GM18907 (cell line): ENCODE measurements at regions not wholly inside any gene's neighbourhood (a gene's known extent, or its start where the extent isn't known, plus 50 kb on each side); places are given as distances from the start of the nearest gene placed in this dataset.
"Not testable (repeated sequence)": the region's sequence is repeated elsewhere in the genome, so short reads cannot be mapped to it uniquely, and the experiment has no call there.

ENCODE experiments used
- ATAC-seq: cut with Tn5 transposase; IDR thresholded peaks from one replicate; pipeline ENCODE4 v1.9.1; 2021; ENCODE audit warnings: mild to moderate bottlenecking, moderate library complexity; ENCODE audit not compliant: unreplicated experiment

DNA sequence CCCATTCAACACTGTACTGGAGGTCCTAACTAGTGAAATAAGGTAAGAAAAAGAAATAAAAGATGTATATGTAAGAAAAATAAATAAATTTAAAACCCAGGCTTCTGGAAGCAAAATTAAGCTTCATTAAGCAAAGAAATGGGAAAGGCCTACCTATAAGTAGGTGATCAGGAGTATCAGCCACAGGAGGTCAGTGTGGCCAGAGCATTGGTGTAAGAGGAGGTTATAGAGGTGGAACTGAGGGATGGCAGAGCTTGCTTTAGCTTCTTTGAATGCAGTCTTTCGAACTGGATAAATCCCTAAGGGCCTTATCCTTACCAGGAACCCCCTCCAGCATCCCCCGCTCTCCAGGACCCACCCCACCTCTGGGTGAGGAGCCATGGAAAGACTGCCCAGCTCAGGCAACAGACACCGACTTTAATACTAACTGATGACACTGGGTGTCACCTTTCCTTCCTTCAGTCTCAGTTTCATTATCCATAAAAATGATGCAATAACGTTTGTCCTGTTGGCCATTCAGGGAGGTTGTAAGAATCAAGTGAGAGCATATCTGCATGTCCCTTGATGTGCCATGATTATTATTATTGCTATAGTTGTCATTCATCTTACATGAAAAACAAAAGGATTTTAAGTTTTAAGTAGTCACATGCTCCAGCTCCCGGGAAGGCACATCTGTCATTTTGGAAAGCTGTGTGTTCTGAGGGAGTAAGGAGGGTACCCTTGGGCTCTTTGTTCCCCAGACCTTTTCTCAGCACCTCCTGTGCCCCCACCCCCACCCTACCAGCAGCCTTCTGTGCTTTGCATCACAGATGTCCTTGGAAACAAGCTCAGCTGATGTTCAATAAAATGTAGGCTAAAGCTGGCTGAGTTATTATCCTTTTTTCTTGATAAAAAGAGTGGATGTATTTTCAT lies 50.8 kb upstream of the CTNNA1 start:
- ATAC-seq = no peak

- no peak for ATAC-seq
Observed at GRCh38 chr5:138701678-138702077, 51.5 kb upstream of the CTNNA1 start.

DNA sequence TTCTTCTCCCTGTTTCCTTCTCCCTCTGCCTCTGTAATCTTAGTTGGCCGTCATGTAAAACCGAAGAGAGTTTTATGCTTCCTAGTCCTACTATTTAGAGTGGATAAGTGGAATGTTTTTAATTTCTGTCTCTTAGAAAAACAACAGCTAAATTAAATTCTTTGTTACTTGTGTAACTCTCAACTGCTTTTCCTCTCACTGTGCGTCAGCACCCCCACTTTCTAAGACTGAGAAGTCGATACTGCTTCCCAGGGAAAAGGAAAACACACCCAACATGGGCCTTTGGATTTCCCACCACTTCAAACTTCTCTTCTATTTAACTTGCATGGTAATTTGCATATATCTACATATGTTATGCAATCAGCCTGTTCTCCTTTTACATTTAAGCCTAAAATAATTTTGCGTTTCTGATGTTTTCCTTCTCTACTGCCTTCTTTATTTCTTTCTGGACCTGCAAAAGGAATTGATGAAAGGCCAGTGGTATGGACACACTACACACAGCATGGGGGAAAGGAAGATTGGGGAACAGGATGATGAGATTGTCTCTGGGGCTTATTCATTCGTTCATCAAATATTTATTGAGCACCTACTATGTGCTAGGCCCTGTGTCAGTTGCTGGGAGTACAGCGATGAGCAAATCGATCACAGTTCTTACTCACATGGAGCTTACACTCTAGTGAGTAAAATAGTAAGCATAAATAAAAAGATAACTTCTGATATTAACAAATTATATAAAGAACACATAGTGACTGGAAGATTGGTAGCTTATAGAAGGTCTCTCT lies 52.5 kb upstream of the CTNNA1 start:
- ATAC-seq = no peak

- ATAC-seq = no peak
Observed at GRCh38 chr5:138699482-138699881, 53.7 kb upstream of the CTNNA1 start.

GRCh38 chr5:138698713-138699112 lies 54.5 kb upstream of the CTNNA1 start:
- ATAC-seq = no peak

DNA sequence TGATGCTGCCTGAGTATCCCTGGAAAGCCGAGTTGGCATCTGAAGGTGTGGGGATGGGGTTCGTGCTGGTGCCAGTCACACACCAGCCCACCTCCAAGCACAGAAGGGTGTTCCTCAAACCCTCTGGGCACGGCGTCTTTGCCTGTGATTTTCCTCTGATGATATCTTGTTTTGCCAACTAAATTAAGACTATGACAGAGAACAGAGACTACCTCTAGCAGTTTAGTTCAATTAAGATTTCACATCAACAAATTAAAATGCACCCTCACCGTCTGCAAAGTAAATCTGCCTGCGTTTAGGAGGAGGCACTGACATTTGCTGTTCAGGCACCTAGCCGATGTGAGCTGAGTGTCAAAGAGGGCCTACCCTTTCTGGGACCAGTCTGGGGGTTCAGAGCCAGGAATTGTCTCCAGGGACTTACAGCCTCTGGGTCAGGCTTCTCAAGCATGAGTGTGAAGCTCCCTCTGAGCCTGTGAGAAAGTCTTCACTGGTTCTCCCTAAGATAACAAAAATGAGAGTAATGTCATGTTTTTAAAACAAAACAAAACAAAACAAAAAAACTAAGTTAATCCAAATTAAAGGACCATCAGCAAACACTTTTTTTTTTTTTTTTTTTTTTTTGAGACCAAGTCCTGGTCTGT lies 55.4 kb upstream of the CTNNA1 start:
- ATAC-seq = no peak

- ATAC-seq = no peak
Observed at GRCh38 chr5:138696501-138696900, 56.7 kb upstream of the CTNNA1 start.

- no peak for ATAC-seq
Observed at GRCh38 chr5:138695781-138696180, 57.4 kb upstream of the CTNNA1 start.

DNA sequence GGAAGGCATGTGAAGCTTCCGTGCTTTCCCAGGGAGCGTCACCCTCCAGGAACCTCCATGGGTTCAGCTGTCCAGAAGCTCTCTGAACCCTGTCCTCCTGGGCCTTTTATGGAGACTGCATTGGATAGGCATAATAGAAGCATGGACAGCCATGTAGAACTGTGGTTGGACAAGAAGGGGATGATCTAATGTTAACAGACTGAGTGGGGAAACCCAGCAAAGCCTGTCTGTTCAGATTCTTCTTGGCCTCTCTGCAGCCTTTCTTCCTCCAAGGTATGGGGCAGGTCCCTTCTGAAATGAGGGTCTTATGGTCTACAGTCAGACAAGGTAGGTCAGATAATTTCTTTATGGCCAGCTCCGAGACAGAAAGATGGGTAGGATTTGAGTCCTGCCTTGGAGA lies 59.1 kb upstream of the CTNNA1 start:
- ATAC-seq = no peak

DNA sequence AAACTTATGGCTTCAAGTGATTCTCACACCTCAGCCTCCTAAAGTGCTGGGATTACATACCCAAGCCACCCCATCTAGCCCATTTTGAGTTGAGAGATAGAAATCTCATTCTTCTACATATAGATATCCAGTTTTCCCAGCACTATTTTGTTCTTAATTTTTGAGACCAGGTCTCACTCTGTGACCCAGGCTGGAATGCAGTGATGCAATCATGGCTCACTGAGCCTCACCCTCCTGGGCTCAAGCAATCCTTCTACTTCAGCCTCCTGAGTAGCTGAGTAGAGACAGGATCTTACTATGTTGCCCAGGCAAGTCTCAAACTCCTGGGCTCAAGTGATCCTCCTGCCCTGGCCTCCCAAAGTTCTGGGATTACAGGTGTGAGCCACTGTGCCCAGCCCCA lies 60.9 kb upstream of the CTNNA1 start:
- ATAC-seq = no peak

- ATAC-seq = no peak
Observed at GRCh38 chr5:138686668-138687067, 66.6 kb upstream of the CTNNA1 start.

DNA sequence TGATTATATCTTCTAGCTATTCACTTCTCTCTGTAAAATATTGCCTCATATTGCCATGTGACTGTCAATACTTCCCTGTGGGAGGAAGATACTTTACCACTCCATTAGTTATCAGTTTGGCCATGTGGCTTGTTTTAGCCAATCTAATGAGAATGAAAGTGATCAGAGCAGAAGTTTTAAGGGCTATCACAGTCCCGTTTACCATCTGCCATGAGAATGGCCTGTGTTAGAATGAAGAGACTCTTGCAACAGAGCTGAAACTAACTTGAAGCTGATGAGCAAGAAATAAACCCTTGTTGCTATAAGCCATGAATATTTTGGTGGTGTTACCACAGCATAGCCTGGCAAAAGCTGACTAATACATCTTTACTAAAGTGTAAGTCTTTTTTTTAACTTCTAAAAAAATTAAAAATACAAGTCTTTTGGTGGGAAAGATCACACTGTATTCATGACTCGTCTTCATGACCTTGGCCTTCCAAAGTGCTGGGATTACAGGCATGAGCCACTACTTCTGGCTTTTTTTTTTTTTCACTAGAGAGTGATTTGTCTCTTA lies 68.0 kb upstream of the CTNNA1 start:
- ATAC-seq = no peak

DNA sequence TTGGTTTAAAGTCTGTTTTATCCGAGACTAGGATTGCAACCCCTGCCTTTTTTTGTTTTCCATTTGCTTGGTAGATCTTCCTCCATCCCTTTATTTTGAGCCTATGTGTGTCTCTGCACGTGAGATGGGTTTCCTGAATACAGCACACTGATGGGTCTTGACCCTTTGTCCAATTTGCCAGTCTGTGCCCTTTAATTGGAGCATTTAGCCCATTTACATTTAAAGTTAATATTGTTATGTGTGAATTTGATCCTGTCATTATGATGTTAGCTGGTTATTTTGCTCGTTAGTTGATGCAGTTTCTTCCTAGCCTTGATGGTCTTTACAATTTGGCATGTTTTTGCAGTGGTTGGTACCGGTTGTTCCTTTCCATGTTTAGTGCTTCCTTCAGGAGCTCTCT lies 70.8 kb upstream of the CTNNA1 start:
- ATAC-seq = not testable (repeated sequence)

GRCh38 chr5:138678826-138679225 lies 74.4 kb upstream of the CTNNA1 start:
- not testable (repeated sequence) for ATAC-seq

DNA sequence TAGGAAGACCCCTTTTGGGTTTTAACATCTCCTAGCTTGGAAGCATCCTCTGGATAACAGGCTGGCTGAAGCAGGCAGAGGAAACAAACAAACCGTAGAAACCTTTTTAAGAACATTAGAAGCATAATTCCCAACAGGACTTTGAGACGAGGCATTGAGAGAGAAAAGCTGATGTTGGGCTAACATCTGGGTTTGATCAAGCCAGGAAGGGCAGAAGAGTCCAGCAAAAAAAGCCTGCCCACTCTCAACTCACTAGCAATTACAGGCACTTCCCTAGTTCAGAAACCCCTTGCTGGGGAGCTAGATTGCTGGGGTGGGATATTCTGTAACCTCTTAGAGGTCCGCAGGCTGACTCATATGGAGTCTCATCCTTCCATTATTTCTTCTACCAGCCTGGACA lies 75.4 kb upstream of the CTNNA1 start:
- no peak for ATAC-seq

- ATAC-seq = no peak
Observed at GRCh38 chr5:138676556-138677193, 76.5 kb upstream of the CTNNA1 start.

GRCh38 chr5:138676002-138676401 lies 77.2 kb upstream of the CTNNA1 start:
- no peak for ATAC-seq

GRCh38 chr5:138668451-138669380 lies 84.5 kb upstream of the CTNNA1 start:
- ATAC-seq = no peak

DNA sequence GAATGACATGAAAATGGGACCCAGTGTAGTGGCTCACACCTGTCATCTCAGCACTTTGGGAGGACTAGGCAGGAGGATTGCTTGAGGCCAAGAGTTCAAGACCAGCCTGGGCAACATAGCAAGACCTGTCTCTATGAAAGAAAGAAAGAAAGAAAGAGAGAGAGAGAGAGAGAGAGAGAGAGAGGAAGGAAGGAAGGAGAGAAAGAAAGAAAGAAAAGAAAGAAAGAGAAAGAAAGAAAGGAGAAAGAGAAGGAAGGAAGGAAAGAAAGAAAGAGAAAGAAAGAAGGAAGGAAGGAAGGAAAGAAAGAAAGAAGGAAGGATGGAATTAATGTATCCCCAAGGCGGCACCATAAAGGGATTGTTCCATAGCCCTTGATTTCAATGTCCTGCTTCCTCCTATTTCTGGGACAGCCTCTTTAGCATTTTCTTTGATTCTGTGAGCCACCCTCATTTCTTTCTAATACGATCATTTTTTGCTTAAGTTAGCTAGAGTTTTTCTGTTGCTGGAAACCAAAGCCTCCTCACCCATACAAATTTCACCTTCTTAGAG lies 85.4 kb upstream of the CTNNA1 start:
- ATAC-seq = not testable (repeated sequence)
